GM18502 (cell line): ENCODE measurements at regions not wholly inside any gene's neighbourhood (a gene's known extent, or its start where the extent isn't known, plus 50 kb on each side); places are given as distances from the start of the nearest gene placed in this dataset.
"Not testable (repeated sequence)": the region's sequence is repeated elsewhere in the genome, so short reads cannot be mapped to it uniquely, and the experiment has no call there.

Experiments
- ATAC-seq: cut with Tn5 transposase; IDR thresholded peaks from one replicate; pipeline ENCODE4 v1.9.1; 2021; ENCODE audit warnings: mild to moderate bottlenecking; ENCODE audit not compliant: unreplicated experiment, poor library complexity

- no peak for ATAC-seq
Observed at GRCh38 chr3:166471074-166471767, 634.0 kb upstream of the BCHE start.

- ATAC-seq = no peak
Observed at GRCh38 chr3:166462891-166463470, 625.8 kb upstream of the BCHE start.

- ATAC-seq = no peak
Observed at GRCh38 chr3:166461626-166462025, 624.4 kb upstream of the BCHE start.

GRCh38 chr3:166457382-166457781, 620.2 kb upstream of the BCHE start:
- no peak for ATAC-seq

- no peak for ATAC-seq
Observed at GRCh38 chr3:166456286-166456685, 619.1 kb upstream of the BCHE start.

GRCh38 chr3:166455744-166456143, 618.5 kb upstream of the BCHE start:
- ATAC-seq = no peak

GRCh38 chr3:166453478-166453877, 616.3 kb upstream of the BCHE start:
- no peak for ATAC-seq

- no peak for ATAC-seq
Observed at GRCh38 chr3:166451997-166452396, 614.8 kb upstream of the BCHE start.

- ATAC-seq = no peak
Observed at GRCh38 chr3:166447513-166447912, 610.3 kb upstream of the BCHE start.

- no peak for ATAC-seq
Observed at GRCh38 chr3:166446986-166447385, 609.8 kb upstream of the BCHE start.

GRCh38 chr3:166446291-166446690, 609.1 kb upstream of the BCHE start:
- no peak for ATAC-seq

- no peak for ATAC-seq
Observed at GRCh38 chr3:166445865-166446264, 608.6 kb upstream of the BCHE start.

- no peak for ATAC-seq
Observed at GRCh38 chr3:166444756-166445155, 607.5 kb upstream of the BCHE start.

- ATAC-seq = no peak
Observed at GRCh38 chr3:166444336-166444735, 607.1 kb upstream of the BCHE start.

- ATAC-seq = no peak
Observed at GRCh38 chr3:166435469-166436057, 598.3 kb upstream of the BCHE start.

- no peak for ATAC-seq
Observed at GRCh38 chr3:166433060-166433459, 595.8 kb upstream of the BCHE start.

- ATAC-seq = no peak
Observed at GRCh38 chr3:166425900-166426611, 588.8 kb upstream of the BCHE start.

- ATAC-seq = no peak
Observed at GRCh38 chr3:166425021-166425420, 587.8 kb upstream of the BCHE start.

GRCh38 chr3:166423824-166424513, 586.7 kb upstream of the BCHE start:
- not testable (repeated sequence) for ATAC-seq

- ATAC-seq = no peak
Observed at GRCh38 chr3:166422556-166422955, 585.3 kb upstream of the BCHE start.

GRCh38 chr3:166420071-166420470, 582.8 kb upstream of the BCHE start:
- ATAC-seq = no peak
